Ascending aorta (tissue), 2 donors: ENCODE measurements at regions not wholly inside any gene's neighbourhood (a gene's known extent, or its start where the extent isn't known, plus 50 kb on each side); places are given as distances from the start of the nearest gene placed in this dataset.

Source experiments
- DNase-seq, 2 donors: peaks; one replicate each; pipeline ENCODE4 v3.0.0-alpha.2; 2019; ENCODE audit warnings: low spot score in 2 of 2
- H3K27ac ChIP-seq, 2 donors: fragments of 200-600 bp; sonication (generic); one replicate each; pipeline ENCODE4 v1.5.1; 2016 to 2017; ENCODE audit warnings: mild to moderate bottlenecking in 1 of 2
- H3K27me3 ChIP-seq: fragments of 200-600 bp; sonication (generic); one replicate; pipeline ENCODE4 v1.5.1; 2017
- H3K36me3 ChIP-seq, 2 donors: fragments of 200-600 bp; sonication (generic); one replicate each; pipeline ENCODE4 v1.5.1; 2016
- H3K4me1 ChIP-seq, 2 donors: fragments of 200-600 bp; sonication (generic); one replicate each; pipeline ENCODE4 v1.5.1; 2016 to 2017; ENCODE audit warnings: mild to moderate bottlenecking in 1 of 2
- H3K4me3 ChIP-seq, 2 donors: fragments of 200-600 bp; sonication (generic); one replicate each; pipeline ENCODE4 v1.5.1; 2016 to 2017; ENCODE audit warnings: mild to moderate bottlenecking in 1 of 2
- H3K9me3 ChIP-seq, 2 donors: fragments of 200-600 bp; sonication (generic); one replicate each; pipeline ENCODE4 v1.5.1; 2016
- CTCF ChIP-seq, 3 experiments: fragments of 200-600 bp in 2 of 3; fragments of 450-650 bp in 1 of 3; sonication (generic) in 2 of 3; IDR thresholded peaks; one replicate each; pipeline ENCODE4 v1.5.1; 2016 to 2019; ENCODE audit warnings: antibody characterized with exemption in 3 of 3, mild to moderate bottlenecking in 1 of 3, moderate library complexity in 1 of 3
- intact Hi-C: fragments of 100-400 bp; cut with DNase I; formaldehyde crosslinking; loops from one replicate; pipeline ENCODE4 v1.15.1; 2023

GRCh38 chr3:117450026-117450425, 740.4 kb downstream of the TUSC7 start:
- Histone ChIP-seq H3K27ac (no peak overlapping the region), H3K27me3 (no peaks in the 10 kb centered on the region), H3K4me1 (no peaks in the 10 kb centered on the region), H3K36me3 (no peaks in the 10 kb centered on the region), H3K4me3 (no peak overlapping the region), H3K9me3 (no peaks in the 10 kb centered on the region)
- intact Hi-C loops = no loop called here
- no peak for DNase-seq
- TF ChIP-seq CTCF (IDR thresholded peaks at IDR 0.05) = no peak

GRCh38 chr3:117454254-117454653, 744.7 kb downstream of the TUSC7 start:
- H3K4me3 ChIP-seq = no peak overlapping the region
- H3K27ac ChIP-seq = no peak overlapping the region
- H3K27me3 ChIP-seq = no peaks in the 10 kb centered on the region
- no peak for DNase-seq
- intact Hi-C loops = no loop called here
- no peaks in the 10 kb centered on the region for H3K36me3 ChIP-seq
- no peak for TF ChIP-seq CTCF (IDR thresholded peaks at IDR 0.05)
- H3K9me3 ChIP-seq = no peaks in the 10 kb centered on the region
- no peaks in the 10 kb centered on the region for H3K4me1 ChIP-seq

GRCh38 chr3:117454908-117455307, 745.3 kb downstream of the TUSC7 start:
- Histone ChIP-seq H3K27me3 (no peaks in the 10 kb centered on the region), H3K9me3 (no peaks in the 10 kb centered on the region), H3K27ac (no peak overlapping the region), H3K36me3 (no peaks in the 10 kb centered on the region), H3K4me3 (no peak overlapping the region), H3K4me1 (no peaks in the 10 kb centered on the region)
- intact Hi-C loops = no loop called here
- no peak for TF ChIP-seq CTCF (IDR thresholded peaks at IDR 0.05)
- no peak for DNase-seq

GRCh38 chr3:117455782-117456181, 746.2 kb downstream of the TUSC7 start:
- H3K9me3 ChIP-seq = no peaks in the 10 kb centered on the region
- no peak for DNase-seq
- no peak overlapping the region for H3K4me3 ChIP-seq
- H3K36me3 ChIP-seq = no peaks in the 10 kb centered on the region
- intact Hi-C loops = no loop called here
- no peaks in the 10 kb centered on the region for H3K27me3 ChIP-seq
- H3K4me1 ChIP-seq = no peaks in the 10 kb centered on the region
- no peak overlapping the region for H3K27ac ChIP-seq
- TF ChIP-seq CTCF (IDR thresholded peaks at IDR 0.05) = no peak

- Histone ChIP-seq H3K9me3 (no peaks in the 10 kb centered on the region), H3K4me3 (no peak overlapping the region), H3K27ac (no peak overlapping the region), H3K27me3 (no peaks in the 10 kb centered on the region), H3K4me1 (peaks cover 0 to 13% of the 10 kb centered on the region in 2 donors), H3K36me3 (no peaks in the 10 kb centered on the region)
- intact Hi-C loops = no loop called here
- no peak for TF ChIP-seq CTCF (IDR thresholded peaks at IDR 0.05)
- DNase-seq = no peak
Measured at GRCh38 chr3:117463276-117464115, 753.9 kb downstream of the TUSC7 start.
